ENCODE measurements at regions not wholly inside any gene's neighbourhood (a gene's known extent, or its start where the extent isn't known, plus 50 kb on each side); places are given as distances from the start of the nearest gene placed in this dataset.

GRCh38 chr3:124509884-124510283, 220.4 kb upstream of the UMPS start:
- H3K36me3 ChIP-seq: peaks cover 10% of the 10 kb centered on the region
- H3K27ac ChIP-seq: no peak overlapping the region
- H3K27me3 ChIP-seq (replicated peaks; ENCODE audit: insufficient read depth): no peaks in the 10 kb centered on the region
- no peak for TF ChIP-seq CTCF (IDR thresholded peaks at IDR 0.05)
- DNase-seq (ENCODE audit: low spot score) (no peak), ATAC-seq (ENCODE audit: insufficient number of reproducible peaks, low FRiP score, low read depth) (no peak)
- H3K9me3 ChIP-seq: no peaks in the 10 kb centered on the region
- H3K4me3 ChIP-seq: no peak overlapping the region
- H3K4me1 ChIP-seq (ENCODE audit: control insufficient read depth in 1 of 2, low read depth in 2 of 2): peaks cover 4 to 26% of the 10 kb centered on the region in 2 donors

GRCh38 chr3:124510290-124510689, 220.0 kb upstream of the UMPS start:
- Histone ChIP-seq H3K9me3 (no peaks in the 10 kb centered on the region), H3K4me3 (no peak overlapping the region), H3K27ac (no peak overlapping the region), H3K4me1 (ENCODE audit: control insufficient read depth in 1 of 2, low read depth in 2 of 2) (peaks cover 0 to 22% of the 10 kb centered on the region in 2 donors), H3K36me3 (peaks cover 14% of the 10 kb centered on the region), H3K27me3 (replicated peaks; ENCODE audit: insufficient read depth) (no peaks in the 10 kb centered on the region)
- no peak for ATAC-seq (ENCODE audit: insufficient number of reproducible peaks, low FRiP score, low read depth)
- no peak for TF ChIP-seq CTCF (IDR thresholded peaks at IDR 0.05)
- DNase-seq (ENCODE audit: low spot score): no peak

- no peak for ATAC-seq (ENCODE audit: insufficient number of reproducible peaks, low FRiP score, low read depth)
- no peaks in the 10 kb centered on the region for H3K27me3 ChIP-seq (replicated peaks; ENCODE audit: insufficient read depth)
- H3K36me3 ChIP-seq: peaks cover 8% of the 10 kb centered on the region
- TF ChIP-seq CTCF (IDR thresholded peaks at IDR 0.05): no peak
- H3K4me1 ChIP-seq (ENCODE audit: control insufficient read depth in 1 of 2, low read depth in 2 of 2): peaks cover 0 to 20% of the 10 kb centered on the region in 2 donors
- no peak overlapping the region for H3K4me3 ChIP-seq
- DNase-seq (ENCODE audit: low spot score): no peak
- no peaks in the 10 kb centered on the region for H3K9me3 ChIP-seq
- H3K27ac ChIP-seq: peak overlapping the region; percentile 21 to 50
Observed at GRCh38 chr3:124512881-124513609, 217.2 kb upstream of the UMPS start.

- DNase-seq (ENCODE audit: low spot score) (no peak), ATAC-seq (ENCODE audit: insufficient number of reproducible peaks, low FRiP score, low read depth) (no peak)
- no peaks in the 10 kb centered on the region for H3K9me3 ChIP-seq
- H3K4me3 ChIP-seq: no peak overlapping the region
- H3K27me3 ChIP-seq (replicated peaks; ENCODE audit: insufficient read depth): no peaks in the 10 kb centered on the region
- H3K4me1 ChIP-seq (ENCODE audit: control insufficient read depth in 1 of 2, low read depth in 2 of 2): peaks cover 0 to 20% of the 10 kb centered on the region in 2 donors
- no peak for TF ChIP-seq CTCF (IDR thresholded peaks at IDR 0.05)
- no peak overlapping the region for H3K27ac ChIP-seq
- peaks cover 14% of the 10 kb centered on the region for H3K36me3 ChIP-seq
Observed at GRCh38 chr3:124513610-124513997, 216.6 kb upstream of the UMPS start.

GRCh38 chr3:124514683-124515082, 215.6 kb upstream of the UMPS start:
- no peak overlapping the region for H3K4me3 ChIP-seq
- ATAC-seq (ENCODE audit: insufficient number of reproducible peaks, low FRiP score, low read depth) (no peak), DNase-seq (ENCODE audit: low spot score) (no peak)
- no peak overlapping the region for H3K27ac ChIP-seq
- no peaks in the 10 kb centered on the region for H3K27me3 ChIP-seq (replicated peaks; ENCODE audit: insufficient read depth)
- H3K9me3 ChIP-seq: no peaks in the 10 kb centered on the region
- H3K36me3 ChIP-seq: peaks cover 19% of the 10 kb centered on the region
- no peak for TF ChIP-seq CTCF (IDR thresholded peaks at IDR 0.05)
- peaks cover 0 to 20% of the 10 kb centered on the region in 2 donors for H3K4me1 ChIP-seq (ENCODE audit: control insufficient read depth in 1 of 2, low read depth in 2 of 2)
